HG03354 (cell line): ENCODE measurements at regions not wholly inside any gene's neighbourhood (a gene's known extent, or its start where the extent isn't known, plus 50 kb on each side); places are given as distances from the start of the nearest gene placed in this dataset.

Source experiments
- ATAC-seq: cut with Tn5 transposase; IDR thresholded peaks from one replicate; pipeline ENCODE4 v1.9.1; 2021; ENCODE audit warnings: mild to moderate bottlenecking; ENCODE audit not compliant: unreplicated experiment, poor library complexity, severe bottlenecking

GRCh38 chr9:3161912-3162311, 318.0 kb upstream of the PUM3 start:
- no peak for ATAC-seq

- ATAC-seq, result no peak
These were observed 313.1 kb upstream of the PUM3 start for GRCh38 chr9:3157011-3157410.

- ATAC-seq, result no peak
These were observed 308.0 kb upstream of the PUM3 start for GRCh38 chr9:3151672-3152576.

- no peak for ATAC-seq
These were observed 306.2 kb upstream of the PUM3 start for GRCh38 chr9:3150074-3150473.

GRCh38 chr9:3138231-3139229, 294.6 kb upstream of the PUM3 start:
- ATAC-seq, result no peak

- ATAC-seq, result no peak
These were observed 293.4 kb upstream of the PUM3 start for GRCh38 chr9:3137347-3137695.

GRCh38 chr9:3136686-3137346, 292.9 kb upstream of the PUM3 start:
- no peak for ATAC-seq

GRCh38 chr9:3136230-3136629, 292.3 kb upstream of the PUM3 start:
- no peak for ATAC-seq

- ATAC-seq, result no peak
These were observed 283.7 kb upstream of the PUM3 start for GRCh38 chr9:3127564-3127963.

GRCh38 chr9:3125602-3126405, 281.9 kb upstream of the PUM3 start:
- ATAC-seq, result no peak

GRCh38 chr9:3124001-3124400, 280.1 kb upstream of the PUM3 start:
- ATAC-seq, result no peak

- no peak for ATAC-seq
These were observed 274.2 kb upstream of the PUM3 start for GRCh38 chr9:3118081-3118480.

GRCh38 chr9:3099646-3100045, 255.8 kb upstream of the PUM3 start:
- no peak for ATAC-seq

- ATAC-seq, result no peak
These were observed 244.3 kb upstream of the PUM3 start for GRCh38 chr9:3088219-3088618.

- ATAC-seq, result no peak
These were observed 243.8 kb upstream of the PUM3 start for GRCh38 chr9:3087697-3088096.

GRCh38 chr9:3080951-3081350, 237.1 kb upstream of the PUM3 start:
- no peak for ATAC-seq

- no peak for ATAC-seq
These were observed 230.4 kb upstream of the PUM3 start for GRCh38 chr9:3074247-3074646.

- no peak for ATAC-seq
These were observed 222.7 kb upstream of the PUM3 start for GRCh38 chr9:3066591-3066990.

- no peak for ATAC-seq
These were observed 216.0 kb upstream of the PUM3 start for GRCh38 chr9:3059781-3060468.
